ENCODE measurements at regions not wholly inside any gene's neighbourhood (a gene's known extent, or its start where the extent isn't known, plus 50 kb on each side); places are given as distances from the start of the nearest gene placed in this dataset.

DNA sequence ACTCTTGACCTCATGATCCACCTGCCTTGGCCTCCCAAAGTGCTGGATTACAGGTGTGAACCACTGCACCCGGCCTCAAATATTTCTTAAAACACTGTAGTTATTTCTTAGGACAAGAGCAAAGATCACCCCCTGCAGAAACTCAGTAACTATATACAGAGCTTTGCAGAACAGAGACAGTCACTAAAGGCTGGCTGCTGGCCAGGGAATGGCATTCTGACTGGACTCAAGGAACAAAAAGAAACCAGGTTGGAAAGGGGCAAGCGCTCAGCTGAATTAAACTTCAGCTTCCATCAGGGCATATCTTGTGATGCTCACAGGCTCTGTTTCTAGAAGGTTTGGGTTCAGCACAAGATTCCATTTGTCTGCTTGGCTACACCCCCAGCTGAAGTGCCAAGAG is 95.8 kb downstream of the ADAMTS15 start:
- TF ChIP-seq POLR2A (IDR thresholded peaks at IDR 0.05) (no peak), EP300 (IDR thresholded peaks at IDR 0.05; ENCODE audit: low read depth) (no peak), POLR2AphosphoS5 (IDR thresholded peaks at IDR 0.05) (no peak)
- TF ChIP-seq, protein P1, sequence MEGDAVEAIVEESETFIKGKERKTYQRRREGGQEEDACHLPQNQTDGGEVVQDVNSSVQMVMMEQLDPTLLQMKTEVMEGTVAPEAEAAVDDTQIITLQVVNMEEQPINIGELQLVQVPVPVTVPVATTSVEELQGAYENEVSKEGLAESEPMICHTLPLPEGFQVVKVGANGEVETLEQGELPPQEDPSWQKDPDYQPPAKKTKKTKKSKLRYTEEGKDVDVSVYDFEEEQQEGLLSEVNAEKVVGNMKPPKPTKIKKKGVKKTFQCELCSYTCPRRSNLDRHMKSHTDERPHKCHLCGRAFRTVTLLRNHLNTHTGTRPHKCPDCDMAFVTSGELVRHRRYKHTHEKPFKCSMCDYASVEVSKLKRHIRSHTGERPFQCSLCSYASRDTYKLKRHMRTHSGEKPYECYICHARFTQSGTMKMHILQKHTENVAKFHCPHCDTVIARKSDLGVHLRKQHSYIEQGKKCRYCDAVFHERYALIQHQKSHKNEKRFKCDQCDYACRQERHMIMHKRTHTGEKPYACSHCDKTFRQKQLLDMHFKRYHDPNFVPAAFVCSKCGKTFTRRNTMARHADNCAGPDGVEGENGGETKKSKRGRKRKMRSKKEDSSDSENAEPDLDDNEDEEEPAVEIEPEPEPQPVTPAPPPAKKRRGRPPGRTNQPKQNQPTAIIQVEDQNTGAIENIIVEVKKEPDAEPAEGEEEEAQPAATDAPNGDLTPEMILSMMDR (IDR thresholded peaks at IDR 0.05): no peak

Data from transverse colon (tissue), 4 donors.